Fibroblast of gingiva (primary cell): ENCODE measurements at regions not wholly inside any gene's neighbourhood (a gene's known extent, or its start where the extent isn't known, plus 50 kb on each side); places are given as distances from the start of the nearest gene placed in this dataset.

ENCODE experiments used
- DNase-seq: peaks from one replicate; pipeline ENCODE4 v3.0.0-alpha.2; 2011; ENCODE audit warnings: low read depth

DNA sequence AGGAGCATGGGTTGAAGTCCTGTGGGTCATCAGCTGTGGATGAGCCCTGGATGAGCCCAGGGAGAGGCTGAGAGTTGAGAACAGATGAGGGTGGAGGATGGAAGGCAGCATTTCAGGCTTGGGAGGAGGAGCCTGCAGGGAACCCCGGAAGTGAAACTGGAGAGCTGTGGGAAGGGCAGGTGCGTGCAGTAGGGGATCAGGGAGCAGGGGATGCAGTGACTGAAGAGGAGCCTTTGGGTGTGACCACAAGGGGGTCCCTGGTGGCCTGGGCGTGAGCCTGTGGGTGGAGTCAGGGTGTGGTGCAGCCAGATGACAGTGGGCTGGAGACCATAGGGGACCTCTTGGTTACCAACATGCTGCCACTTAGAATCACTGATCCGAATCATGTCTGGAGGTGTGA, 115.5 kb downstream of the PAPOLA start:
- DNase-seq: no peak

DNA sequence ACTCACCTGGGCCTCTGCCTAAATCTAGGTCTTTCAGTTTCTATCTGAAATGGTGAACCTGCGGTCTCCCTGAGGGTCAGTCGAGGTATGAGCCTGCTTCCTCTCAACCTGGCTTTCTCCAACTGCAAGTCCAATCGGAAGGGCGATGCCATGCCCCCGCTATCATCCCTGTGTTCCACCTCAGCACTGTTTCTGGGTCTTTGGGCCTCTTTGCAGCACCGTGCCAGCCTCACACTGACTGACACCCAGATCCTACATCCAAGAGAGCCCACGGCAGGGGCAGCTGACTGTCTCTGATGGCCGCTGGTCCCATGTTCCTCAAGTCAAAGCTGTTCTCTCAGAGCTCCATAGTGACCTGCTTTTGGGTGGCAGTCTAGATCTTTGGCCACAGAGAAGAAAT, 120.7 kb downstream of the PAPOLA start:
- no peak for DNase-seq

DNA sequence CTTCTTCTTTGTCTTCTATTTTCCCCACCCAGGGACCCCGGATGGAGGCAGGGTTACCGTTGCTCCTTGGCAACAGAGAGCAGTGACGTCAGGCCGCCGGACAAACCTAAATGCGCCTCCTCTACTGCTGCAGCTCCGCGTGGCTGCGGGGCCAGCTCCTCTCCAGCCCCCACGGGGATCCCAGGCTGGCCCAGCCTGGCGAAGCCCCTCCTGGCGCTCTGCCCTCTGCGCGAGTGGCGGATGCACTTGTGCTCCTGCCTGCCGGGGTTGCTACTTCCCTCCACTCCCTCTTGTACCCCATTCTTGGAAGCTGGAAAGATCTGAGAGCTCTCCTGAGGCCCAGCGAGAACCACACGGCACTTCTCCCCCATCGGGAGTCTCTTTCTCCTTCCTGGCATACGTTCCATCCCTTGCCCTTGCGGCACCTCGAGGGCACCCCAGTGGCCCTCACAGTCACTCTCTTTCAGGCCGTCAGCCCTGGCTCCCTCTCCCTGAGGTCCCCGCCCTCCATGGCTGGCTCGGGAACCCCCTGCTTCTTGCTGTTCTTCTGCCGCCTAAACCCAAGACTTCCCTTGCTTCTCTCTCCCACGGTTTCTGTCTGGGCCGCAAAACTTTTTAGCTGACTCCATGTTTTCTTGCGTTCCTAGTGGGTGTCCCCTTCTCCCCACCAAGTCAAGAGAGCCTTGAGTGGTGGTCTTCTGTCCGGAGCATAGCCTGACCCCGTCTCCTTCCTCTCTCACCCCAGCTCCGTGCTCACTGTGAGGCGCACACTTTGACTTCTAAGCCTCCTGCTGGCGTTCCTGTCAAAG, 121.7 kb downstream of the PAPOLA start:
- no peak for DNase-seq

DNA sequence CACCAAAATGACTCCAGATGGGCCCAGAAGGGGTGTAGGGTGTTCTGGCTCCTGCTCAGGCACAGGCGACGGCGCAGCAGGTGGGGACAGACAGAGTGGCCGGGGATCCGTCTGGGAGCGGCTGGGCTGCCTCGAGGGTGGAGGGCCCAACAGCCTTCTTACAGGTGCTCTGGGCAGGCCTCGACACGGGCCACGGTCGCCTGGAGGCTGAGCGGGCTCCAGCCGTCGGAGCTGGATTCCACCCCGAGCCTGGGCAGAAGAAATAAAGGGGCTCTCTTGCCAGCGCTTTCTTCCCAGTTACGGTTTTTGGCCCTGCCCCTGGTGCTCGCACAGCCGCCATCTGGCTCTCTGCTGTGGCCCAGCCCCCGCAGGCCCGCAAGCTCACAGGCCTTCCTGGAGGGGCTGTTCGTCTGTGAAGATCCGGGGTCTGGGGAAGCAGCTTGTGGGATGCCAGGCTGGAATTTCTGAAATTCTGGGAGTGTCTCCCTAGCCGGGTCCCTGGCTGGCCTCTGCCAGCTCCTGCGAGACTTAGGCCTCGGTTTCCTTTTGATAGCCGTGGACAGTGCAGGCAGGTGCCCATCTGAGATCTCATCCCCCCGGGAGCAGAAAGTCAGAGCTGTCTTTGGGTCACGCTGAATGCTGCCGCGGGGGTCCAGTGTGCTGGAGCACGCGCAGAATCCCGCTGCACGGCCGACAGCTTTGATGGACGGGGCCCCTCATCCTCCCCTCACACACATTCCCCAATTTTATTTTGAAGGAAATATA, 122.7 kb downstream of the PAPOLA start:
- no peak for DNase-seq

DNA sequence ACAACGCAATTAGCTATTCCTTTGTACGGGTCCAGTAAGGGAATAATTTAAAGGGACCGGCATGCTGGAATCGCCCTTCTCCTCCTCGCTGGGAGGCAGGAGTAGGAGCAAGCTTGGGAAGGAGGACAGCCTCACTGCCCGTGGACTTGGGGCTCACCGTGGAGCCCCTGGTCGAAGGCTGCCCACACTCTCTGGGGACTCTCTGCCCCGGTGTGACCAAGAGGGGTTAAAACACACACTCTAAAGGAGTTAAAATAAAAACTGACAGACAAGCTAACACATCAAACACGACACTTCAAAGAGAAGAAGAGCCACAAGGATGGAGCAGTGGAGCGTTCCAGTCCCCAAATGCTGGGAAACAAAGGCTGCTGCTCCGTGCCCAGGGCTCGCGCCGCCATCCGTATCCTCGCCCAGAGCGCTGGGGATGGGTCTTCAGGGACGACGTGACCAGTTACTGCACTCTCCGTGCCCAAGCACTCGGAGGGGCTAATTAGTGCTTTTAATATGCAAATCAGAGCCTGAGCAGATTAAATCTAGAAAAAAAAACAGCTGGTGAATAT, 123.3 kb downstream of the PAPOLA start:
- DNase-seq: no peak

DNA sequence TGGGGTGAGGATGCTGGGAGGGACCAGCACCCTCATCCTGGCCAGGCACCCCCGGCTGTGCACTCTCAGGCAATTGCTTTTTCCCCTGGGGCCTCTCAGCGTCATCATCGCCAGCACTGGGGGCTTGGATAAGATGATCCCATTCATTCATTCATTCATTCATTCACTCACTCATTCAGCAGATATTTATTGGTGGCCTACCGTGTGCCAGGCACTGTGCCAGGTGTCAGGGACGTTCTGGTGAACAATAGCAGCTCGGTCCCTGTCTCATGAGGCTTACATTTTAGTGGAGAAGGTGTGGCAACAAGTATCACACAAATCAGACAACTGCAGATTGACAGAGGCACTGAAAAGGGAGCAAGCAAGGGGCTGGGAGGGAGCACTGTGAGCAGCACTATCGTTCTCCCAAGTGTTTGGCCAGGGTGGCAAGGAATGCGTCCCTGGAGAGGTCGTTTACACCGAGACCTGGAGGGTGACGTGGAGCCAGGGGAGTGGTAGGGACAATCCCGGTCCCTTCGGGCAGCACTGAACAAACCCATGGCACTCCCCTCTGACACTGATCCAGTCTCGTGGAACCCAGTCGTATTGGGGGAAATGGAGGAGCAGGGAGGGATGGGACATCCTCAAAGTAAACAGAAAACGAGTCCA, 124.1 kb downstream of the PAPOLA start:
- no peak for DNase-seq

DNA sequence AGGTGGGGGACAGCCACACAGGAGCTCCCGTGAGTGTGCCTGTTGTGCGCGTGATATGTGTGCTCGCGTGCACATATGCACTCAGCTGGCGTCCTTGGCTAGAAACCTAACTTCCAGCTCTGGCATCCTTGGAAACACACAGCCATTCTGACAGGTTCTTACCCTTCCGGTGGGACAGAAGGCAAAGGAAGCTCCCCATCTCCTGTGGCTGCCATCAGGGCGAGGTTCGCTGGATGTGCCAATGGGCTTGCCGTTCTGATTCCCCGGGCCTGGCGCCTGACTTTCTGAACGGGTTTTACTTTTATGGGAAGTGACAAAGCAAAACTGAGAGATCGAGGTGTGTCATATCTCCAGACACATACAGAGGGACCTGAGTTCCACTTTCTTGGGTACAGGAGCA, 124.7 kb downstream of the PAPOLA start:
- DNase-seq: no peak

DNA sequence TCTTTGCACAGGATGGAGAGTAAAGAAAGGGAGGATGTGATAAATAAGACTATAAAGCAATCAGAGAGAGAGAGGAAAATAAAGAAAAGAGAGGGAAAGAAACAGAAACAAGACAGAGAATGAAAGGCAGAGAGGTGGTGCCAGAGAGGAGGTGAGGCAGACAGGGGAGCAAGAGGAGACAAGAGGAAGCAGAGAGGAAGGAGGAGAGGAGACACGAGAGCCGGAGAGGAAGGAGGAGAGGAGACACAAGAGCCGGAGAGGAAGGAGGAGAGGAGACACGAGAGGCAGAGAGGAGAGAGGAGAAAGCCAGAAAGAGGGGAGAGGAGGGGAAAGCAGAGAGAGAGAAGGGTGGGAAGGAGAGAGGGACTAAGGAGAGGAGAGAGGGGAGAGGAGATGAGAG, 125.2 kb downstream of the PAPOLA start:
- no peak for DNase-seq

DNA sequence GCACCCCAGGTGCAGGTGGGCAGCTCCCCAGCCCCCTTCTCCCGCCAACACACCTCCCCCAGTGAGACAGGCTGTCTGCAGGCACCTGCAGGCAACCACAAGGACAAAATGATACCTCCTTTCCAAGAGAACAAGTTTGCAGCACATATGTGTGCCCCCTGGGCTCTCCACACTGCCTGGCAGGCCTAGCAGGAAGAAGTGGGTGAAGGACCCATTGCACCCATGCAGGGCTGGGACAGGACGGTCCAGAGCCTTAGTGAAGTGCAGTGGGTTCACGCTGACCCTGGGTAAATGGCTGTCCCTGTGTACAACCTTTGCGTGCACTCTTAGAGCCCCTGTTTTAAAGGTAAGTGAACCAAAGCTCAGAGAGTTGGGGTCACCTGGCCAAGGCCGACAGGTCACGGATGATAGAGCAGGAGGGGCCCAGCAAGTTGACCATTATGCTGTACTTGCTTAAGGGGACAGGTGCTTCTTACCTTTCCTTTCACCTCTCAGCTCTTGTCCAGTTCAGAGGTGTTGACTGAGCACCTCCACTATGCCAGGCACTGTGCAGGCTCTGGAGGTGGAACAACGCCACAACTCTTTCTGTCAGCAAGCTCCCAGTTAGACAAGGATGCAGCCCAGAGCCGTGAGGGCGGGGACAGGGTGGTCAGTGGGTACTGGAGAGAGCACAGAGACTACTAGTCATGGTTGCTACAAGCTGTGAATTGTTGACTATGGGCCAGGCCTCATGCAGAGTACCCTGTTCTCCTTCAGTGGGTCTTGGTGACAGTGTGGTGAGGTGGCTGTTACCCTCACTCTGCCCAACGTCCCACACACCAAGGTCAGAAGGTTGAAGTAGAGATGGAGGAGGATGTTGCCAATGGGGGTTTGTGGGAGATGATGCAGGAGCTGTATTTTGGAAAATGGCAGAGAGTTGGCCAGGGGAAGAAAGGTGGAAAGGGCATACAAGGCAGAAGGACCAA, 125.9 kb downstream of the PAPOLA start:
- DNase-seq: no peak

DNA sequence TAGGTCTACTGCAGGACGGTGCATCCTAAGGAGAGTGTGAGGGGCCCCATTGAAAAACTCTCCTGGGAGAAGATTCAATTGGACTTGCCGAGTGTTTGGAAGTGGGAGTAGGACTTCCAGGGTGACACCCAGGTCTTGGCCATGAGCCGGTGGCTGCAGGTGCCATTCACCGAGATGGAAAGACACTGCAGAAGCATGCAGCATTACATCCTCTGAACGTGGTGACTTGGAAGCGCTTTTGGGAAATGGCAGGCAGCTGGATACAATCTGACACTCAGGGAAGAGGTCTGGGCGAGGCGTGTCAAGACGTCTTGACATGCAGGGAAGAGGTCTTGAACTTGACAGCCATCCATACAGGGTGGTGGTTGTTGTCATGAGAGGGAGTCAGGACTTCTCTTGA, 126.9 kb downstream of the PAPOLA start:
- no peak for DNase-seq

DNA sequence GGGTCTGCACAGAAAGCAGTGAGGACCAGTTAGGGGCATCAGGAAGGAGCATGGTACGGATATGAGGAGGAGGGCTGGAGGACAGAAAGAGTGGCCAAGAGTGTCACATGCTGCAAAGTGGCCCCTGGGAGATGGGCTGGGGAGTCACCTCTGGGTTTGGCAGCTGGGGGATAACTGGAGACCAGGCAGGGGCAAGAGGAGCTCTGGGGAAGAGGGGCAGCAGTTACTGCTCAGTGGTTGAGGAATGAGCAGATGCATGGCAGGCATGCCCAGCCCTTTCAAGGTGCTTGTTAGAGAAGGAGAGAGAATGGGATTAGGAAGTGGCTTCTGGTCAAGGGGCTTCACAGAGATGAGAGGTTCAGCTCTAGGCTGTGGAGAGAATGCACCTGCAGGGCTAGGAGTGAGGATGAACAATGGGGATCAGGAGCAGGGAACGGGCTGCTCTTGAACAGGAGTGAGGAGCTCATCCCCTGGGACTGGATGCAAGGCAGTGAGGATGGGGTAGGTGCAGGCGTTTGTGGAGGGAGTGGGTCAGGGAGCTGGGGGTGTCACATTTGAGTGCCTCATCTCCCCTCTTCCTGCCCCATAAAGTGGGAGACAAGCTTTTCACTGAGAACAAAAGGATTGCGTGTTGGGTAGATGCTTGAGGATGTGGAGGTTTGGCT, 127.5 kb downstream of the PAPOLA start:
- no peak for DNase-seq

DNA sequence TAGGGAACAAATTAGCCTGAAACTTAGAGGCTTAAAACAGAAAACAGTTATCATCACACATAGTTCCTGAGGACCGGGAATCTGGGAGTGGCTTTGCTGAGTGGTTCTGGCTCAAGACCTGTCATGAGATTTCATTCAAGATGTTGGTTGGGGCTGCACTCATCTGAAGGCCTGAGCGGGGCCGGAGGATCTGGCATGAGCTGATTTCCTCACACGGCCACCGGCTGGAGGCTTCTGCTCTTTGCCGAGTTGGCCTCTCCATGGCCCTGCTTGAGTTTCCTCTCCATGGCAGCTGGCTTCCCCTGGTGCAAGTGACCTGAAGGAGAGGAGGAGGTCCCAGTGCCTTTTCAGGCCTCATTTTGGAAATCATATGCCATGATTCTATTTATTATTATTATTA, 128.1 kb downstream of the PAPOLA start:
- DNase-seq: no peak

DNA sequence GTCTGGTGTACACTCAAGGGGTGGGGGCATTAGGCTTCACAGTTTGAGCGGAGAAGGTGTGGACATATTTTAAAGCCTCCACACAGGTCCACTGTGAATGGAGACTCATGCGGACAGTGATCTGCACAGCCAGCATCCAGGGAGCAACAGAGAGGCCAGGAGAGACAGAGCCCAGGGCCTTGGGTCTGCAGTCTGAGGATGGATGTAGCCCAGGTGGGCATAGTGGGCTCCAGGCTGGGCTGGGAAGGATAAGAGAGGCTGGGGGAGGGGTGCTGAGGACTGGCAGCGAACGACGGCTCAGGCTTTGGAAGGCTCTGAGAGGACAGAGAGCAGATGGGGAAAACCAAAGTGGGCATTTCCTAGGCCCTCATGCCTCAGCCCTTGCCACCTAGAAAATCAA, 128.8 kb downstream of the PAPOLA start:
- DNase-seq: no peak

DNA sequence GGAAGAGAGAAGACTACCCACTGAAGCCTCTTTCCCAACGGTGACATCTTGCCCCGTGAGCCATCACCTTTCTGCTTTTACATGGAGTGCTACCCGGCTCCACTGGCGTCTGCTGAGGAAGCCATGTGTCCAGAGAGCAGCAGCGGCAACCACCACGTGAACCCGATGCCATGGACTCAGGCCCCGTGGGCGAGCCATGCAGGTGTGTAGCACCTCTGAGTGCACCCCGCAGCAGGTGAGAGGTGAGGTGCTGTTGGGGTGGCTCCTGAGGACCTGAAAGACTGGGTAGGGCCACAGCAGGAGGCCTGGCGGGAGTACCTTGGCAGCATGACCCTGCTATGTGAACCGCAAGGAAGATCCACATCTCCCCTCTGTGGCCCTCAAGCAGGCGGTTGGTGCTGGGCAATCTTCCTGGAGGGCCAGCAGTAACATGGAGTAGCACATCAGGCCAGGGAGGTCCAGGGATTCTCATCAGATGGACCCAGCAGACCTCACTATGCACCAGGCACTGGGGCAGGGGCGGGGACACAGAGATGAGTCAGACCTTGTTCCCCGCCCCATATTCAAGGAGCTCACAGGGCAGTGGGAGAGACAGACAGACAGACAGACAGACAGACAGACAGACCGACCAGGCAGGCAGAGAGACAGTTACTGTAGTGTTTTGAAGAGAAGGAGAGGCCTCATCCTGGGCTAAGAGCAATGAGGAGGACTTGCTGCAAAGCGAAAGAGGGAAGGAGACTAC, 129.6 kb downstream of the PAPOLA start:
- no peak for DNase-seq

DNA sequence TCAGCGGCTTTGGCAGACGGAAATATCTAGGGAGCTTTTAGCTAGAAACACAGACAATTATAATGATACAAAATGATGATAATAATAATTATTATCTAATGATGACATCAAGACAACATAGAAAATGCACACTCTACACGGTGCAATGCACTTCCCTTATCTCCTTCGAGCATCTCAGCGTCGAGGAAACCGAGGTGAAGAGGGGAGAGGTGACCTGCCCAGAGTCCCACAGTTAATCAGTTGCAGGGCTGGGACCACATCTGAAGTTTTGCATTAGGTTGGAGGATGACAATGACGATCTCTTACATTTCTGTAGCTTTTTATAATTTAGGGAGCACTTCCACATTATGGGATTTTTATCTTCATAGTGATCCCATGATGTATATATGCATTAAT, 130.2 kb downstream of the PAPOLA start:
- DNase-seq: no peak

DNA sequence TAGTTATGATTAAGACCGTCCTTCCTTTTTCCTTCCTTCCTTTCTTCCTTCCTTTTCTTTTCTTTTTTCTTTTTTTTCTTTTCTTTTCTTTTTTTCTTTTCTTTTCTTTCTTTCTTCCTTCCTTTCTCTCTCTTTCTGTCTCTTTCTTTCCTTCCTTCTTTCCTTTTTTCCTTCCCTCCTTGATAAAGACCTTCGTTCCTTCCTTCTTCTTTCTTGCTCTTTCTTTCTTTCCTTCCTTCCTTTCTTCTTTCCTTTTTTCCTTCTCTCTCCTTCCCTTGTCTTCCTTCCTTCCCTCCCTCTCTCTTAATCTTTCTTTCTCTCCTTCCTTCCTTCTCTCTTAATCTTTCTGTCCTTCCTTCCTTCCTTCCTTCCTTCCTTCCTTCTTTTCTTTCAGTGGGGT, 130.9 kb downstream of the PAPOLA start:
- DNase-seq: no peak

DNA sequence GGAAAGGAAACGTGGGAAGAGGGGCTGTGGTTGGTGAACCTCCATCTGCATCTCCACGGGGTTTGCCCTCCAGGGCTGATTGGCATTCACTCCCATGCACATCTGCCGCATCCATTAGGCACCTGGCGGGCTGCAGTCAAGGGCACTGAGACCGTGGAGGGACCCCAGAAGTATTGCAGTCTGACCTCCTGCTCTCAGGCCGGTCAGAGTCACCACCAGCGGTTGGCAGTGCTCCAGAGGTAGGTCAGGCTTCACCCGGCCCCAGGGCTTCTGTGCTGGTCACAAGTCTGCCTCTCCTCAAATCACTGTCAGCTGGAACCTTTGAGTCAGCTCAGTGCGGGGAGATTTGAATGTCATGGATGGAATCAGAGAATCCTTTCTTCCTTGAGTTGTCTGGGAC, 132.3 kb downstream of the PAPOLA start:
- DNase-seq: no peak

DNA sequence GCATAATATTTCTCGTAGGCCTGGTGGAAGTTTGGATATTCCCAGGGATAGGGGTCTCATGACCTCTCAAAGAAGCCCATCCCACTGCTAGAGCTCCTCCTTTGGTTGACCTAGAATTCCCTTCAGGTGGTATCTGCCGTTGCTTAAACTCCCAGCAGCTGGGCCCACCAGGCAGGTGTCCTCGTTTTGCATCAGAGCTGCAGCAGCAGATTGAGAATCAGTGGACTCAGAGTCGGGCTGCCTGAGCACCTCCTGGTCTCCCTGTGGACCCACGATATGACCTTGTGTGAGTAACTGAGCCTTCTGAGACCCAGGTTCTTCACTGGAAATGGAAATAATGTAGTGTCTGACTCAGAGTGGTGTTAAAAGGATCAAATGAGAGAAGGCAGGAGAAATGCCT, 132.7 kb downstream of the PAPOLA start:
- DNase-seq: no peak

DNA sequence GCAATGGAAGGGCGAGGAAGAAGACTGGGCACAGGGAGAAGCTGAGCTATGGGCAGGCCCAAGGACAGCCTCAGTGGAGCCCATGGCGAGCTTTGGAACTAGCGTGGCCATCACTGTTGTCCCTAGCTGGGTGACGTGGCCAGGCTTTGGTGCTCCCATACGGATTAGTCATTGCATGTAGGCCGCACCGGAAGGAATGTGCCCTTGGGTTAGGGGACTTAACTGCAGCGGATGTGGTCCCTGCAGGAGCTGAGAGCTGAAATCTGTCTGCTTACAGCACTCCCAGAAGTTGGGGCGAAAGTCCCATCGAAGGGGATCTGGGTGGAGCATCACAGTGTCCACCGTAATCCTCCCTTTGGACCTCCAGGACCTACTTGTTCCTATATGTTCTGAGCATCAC, 133.7 kb downstream of the PAPOLA start:
- no peak for DNase-seq

DNA sequence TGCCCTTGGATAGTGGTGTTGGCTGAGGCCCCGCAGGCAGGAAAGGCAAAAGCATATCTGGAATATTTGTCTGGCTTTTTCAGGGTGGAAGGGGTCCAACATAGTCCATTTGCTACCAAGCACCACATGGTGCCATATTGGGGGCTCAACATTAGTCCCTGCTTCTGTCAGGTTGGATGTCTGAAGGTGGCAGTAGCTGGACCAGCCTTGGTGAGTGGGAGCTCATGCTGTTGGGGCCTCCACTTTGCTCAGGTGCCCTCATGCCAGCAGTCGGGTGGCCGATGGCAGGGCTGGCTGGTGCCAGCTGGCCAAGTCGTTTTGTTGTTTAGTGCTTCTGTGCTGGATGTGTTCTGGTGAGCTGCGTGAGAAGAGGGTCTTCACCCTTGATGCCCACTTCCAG, 135.3 kb downstream of the PAPOLA start:
- no peak for DNase-seq
